HEK293 (cell line): ENCODE measurements at regions not wholly inside any gene's neighbourhood (a gene's known extent, or its start where the extent isn't known, plus 50 kb on each side); places are given as distances from the start of the nearest gene placed in this dataset.

Experiments used
- SCRT2 ChIP-seq: fragments of 450-650 bp; formaldehyde crosslinking; IDR thresholded peaks from 2 replicates; pipeline ENCODE4 v1.5.1; 2016; ENCODE audit warnings: missing biosample characterization, missing genetic modification characterization
- YY1 ChIP-seq: fragments of 450-650 bp; formaldehyde crosslinking; IDR thresholded peaks from 2 replicates; pipeline ENCODE4 v1.5.1; 2018; ENCODE audit warnings: missing biosample characterization, missing genetic modification characterization
- ZBTB20 ChIP-seq: fragments of 450-650 bp; formaldehyde crosslinking; IDR thresholded peaks from 2 replicates; pipeline ENCODE4 v1.5.1; 2016; ENCODE audit warnings: missing biosample characterization, missing genetic modification characterization
- ZBTB26 ChIP-seq: fragments of 450-650 bp; formaldehyde crosslinking; optimal IDR thresholded peaks from 2 replicates; pipeline ENCODE3; 2016; ENCODE audit warnings: missing biosample characterization, mild to moderate bottlenecking, missing genetic modification characterization
- ZNF341 ChIP-seq: fragments of 450-650 bp; formaldehyde crosslinking; IDR thresholded peaks from 2 replicates; pipeline ENCODE4; 2016; ENCODE audit warnings: low read depth, missing biosample characterization, missing genetic modification characterization
- ZNF426 ChIP-seq: fragments of 450-650 bp; formaldehyde crosslinking; IDR thresholded peaks from 2 replicates; pipeline ENCODE4 v1.5.1; 2017; ENCODE audit warnings: missing biosample characterization, missing genetic modification characterization, mild to moderate bottlenecking, inconsistent platforms, moderate library complexity
- ZNF449 ChIP-seq: fragments of 450-650 bp; formaldehyde crosslinking; IDR thresholded peaks from 2 replicates; pipeline ENCODE4 v1.5.1; 2017; ENCODE audit warnings: missing biosample characterization, mild to moderate bottlenecking, missing genetic modification characterization, moderate library complexity
- ZNF513 ChIP-seq: fragments of 450-650 bp; IDR thresholded peaks from 2 replicates; pipeline ENCODE4 v1.5.1; 2018; ENCODE audit warnings: missing biosample characterization, missing genetic modification characterization
- ZNF548 ChIP-seq: fragments of 450-650 bp; formaldehyde crosslinking; IDR thresholded peaks from 2 replicates; pipeline ENCODE4 v1.5.1; 2016; ENCODE audit warnings: missing biosample characterization, missing genetic modification characterization
- TF ChIP-seq, protein P1 (sequence below): fragments of 450-650 bp; formaldehyde crosslinking; IDR thresholded peaks from 2 replicates; pipeline ENCODE4 v1.5.1; 2016; ENCODE audit warnings: missing biosample characterization, missing genetic modification characterization
- TF ChIP-seq, protein P2 (sequence below): fragments of 450-650 bp; formaldehyde crosslinking; IDR thresholded peaks from 2 replicates; pipeline ENCODE4 v1.5.1; 2016; ENCODE audit warnings: missing biosample characterization, missing genetic modification characterization
- TF ChIP-seq, protein P3 (sequence below): fragments of 450-650 bp; formaldehyde crosslinking; IDR thresholded peaks from 2 replicates; pipeline ENCODE4 v1.5.1; 2016; ENCODE audit warnings: missing biosample characterization, missing genetic modification characterization
- TF ChIP-seq, protein P4 (sequence below): fragments of 450-650 bp; formaldehyde crosslinking; IDR thresholded peaks from 2 replicates; pipeline ENCODE4 v1.5.1; 2016; ENCODE audit warnings: missing biosample characterization, missing genetic modification characterization

DNA sequence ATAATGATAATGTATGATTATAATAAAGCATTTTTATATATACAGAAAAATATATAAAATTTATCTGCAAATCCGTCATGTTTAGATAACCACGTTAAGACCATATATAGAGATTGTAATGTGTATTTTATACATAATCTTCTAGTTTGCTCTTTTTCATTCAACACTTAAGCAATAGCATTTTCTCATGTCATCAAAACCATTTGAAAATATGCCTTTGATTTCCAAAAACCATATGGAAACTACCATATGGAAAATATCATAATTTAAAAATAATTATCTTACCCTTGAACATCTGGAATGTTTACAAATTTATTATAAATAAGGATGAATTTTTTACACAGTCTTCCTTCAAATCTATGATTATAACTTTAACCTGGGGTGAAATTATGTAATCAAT is 250.4 kb upstream of the NPSR1 start:
- TF ChIP-seq, protein P1, sequence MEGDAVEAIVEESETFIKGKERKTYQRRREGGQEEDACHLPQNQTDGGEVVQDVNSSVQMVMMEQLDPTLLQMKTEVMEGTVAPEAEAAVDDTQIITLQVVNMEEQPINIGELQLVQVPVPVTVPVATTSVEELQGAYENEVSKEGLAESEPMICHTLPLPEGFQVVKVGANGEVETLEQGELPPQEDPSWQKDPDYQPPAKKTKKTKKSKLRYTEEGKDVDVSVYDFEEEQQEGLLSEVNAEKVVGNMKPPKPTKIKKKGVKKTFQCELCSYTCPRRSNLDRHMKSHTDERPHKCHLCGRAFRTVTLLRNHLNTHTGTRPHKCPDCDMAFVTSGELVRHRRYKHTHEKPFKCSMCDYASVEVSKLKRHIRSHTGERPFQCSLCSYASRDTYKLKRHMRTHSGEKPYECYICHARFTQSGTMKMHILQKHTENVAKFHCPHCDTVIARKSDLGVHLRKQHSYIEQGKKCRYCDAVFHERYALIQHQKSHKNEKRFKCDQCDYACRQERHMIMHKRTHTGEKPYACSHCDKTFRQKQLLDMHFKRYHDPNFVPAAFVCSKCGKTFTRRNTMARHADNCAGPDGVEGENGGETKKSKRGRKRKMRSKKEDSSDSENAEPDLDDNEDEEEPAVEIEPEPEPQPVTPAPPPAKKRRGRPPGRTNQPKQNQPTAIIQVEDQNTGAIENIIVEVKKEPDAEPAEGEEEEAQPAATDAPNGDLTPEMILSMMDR (tag by site-specific recombination), result no peak
- TF ChIP-seq, protein P2, sequence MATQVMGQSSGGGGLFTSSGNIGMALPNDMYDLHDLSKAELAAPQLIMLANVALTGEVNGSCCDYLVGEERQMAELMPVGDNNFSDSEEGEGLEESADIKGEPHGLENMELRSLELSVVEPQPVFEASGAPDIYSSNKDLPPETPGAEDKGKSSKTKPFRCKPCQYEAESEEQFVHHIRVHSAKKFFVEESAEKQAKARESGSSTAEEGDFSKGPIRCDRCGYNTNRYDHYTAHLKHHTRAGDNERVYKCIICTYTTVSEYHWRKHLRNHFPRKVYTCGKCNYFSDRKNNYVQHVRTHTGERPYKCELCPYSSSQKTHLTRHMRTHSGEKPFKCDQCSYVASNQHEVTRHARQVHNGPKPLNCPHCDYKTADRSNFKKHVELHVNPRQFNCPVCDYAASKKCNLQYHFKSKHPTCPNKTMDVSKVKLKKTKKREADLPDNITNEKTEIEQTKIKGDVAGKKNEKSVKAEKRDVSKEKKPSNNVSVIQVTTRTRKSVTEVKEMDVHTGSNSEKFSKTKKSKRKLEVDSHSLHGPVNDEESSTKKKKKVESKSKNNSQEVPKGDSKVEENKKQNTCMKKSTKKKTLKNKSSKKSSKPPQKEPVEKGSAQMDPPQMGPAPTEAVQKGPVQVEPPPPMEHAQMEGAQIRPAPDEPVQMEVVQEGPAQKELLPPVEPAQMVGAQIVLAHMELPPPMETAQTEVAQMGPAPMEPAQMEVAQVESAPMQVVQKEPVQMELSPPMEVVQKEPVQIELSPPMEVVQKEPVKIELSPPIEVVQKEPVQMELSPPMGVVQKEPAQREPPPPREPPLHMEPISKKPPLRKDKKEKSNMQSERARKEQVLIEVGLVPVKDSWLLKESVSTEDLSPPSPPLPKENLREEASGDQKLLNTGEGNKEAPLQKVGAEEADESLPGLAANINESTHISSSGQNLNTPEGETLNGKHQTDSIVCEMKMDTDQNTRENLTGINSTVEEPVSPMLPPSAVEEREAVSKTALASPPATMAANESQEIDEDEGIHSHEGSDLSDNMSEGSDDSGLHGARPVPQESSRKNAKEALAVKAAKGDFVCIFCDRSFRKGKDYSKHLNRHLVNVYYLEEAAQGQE (tag by site-specific recombination), result no peak
- TF ChIP-seq YY1 (tag by site-specific recombination), result no peak
- TF ChIP-seq ZBTB20 (tag by site-specific recombination), result no peak
- TF ChIP-seq ZNF426 (tag by site-specific recombination), result no peak
- no peak for TF ChIP-seq ZNF341 (tag by site-specific recombination)
- no peak for TF ChIP-seq ZNF513 (tag by site-specific recombination)
- no peak for TF ChIP-seq SCRT2 (tag by site-specific recombination)
- TF ChIP-seq, protein P3, sequence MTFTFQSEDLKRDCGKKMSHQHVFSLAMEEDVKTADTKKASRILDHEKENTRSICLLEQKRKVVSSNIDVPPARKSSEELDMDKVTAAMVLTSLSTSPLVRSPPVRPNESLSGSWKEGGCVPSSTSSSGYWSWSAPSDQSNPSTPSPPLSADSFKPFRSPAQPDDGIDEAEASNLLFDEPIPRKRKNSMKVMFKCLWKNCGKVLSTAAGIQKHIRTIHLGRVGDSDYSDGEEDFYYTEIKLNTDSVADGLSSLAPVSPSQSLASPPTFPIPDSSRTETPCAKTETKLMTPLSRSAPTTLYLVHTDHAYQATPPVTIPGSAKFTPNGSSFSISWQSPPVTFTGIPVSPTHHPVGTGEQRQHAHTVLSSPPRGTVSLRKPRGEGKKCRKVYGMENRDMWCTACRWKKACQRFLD, result no peak
- TF ChIP-seq, protein P4, sequence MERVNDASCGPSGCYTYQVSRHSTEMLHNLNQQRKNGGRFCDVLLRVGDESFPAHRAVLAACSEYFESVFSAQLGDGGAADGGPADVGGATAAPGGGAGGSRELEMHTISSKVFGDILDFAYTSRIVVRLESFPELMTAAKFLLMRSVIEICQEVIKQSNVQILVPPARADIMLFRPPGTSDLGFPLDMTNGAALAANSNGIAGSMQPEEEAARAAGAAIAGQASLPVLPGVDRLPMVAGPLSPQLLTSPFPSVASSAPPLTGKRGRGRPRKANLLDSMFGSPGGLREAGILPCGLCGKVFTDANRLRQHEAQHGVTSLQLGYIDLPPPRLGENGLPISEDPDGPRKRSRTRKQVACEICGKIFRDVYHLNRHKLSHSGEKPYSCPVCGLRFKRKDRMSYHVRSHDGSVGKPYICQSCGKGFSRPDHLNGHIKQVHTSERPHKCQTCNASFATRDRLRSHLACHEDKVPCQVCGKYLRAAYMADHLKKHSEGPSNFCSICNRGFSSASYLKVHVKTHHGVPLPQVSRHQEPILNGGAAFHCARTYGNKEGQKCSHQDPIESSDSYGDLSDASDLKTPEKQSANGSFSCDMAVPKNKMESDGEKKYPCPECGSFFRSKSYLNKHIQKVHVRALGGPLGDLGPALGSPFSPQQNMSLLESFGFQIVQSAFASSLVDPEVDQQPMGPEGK (tag by site-specific recombination), result no peak
- no peak for TF ChIP-seq ZBTB26 (tag by site-specific recombination)
- TF ChIP-seq ZNF548 (tag by site-specific recombination), result no peak
- no peak for TF ChIP-seq ZNF449
